Calu3 (cell line): ENCODE measurements at regions not wholly inside any gene's neighbourhood (a gene's known extent, or its start where the extent isn't known, plus 50 kb on each side); places are given as distances from the start of the nearest gene placed in this dataset.

Experiments used
- BruUV-seq: library from RNA; stranded (reverse); fragments of 400-500 nt; replicated peaks from 2 replicates; lab custom pipeline; 2021; lab: Mats Ljungman, UMichigan
- CTCF ChIA-PET: fragments of 300-600 bp; sonication (Branson Sonifier 250); formaldehyde crosslinking; loops from one replicate; lab custom pipeline; 2022; ENCODE audit warnings: antibody characterized with exemption; lab: Charles Lee
- DNase-seq: peaks from one replicate; pipeline ENCODE4 v3.0.0; 2022
- H3K27ac Mint-ChIP-seq: one replicate; pipeline ENCODE4 v1.8.0; 2022; ENCODE audit warnings: mixed read lengths; ENCODE audit not compliant: unreplicated experiment
- H3K27me3 Mint-ChIP-seq: one replicate; pipeline ENCODE4 v1.8.0; 2022; ENCODE audit warnings: mixed read lengths; ENCODE audit not compliant: unreplicated experiment
- H3K36me3 Mint-ChIP-seq: one replicate; pipeline ENCODE4 v1.8.0; 2022; ENCODE audit warnings: mild to moderate bottlenecking, moderate library complexity, mixed read lengths; ENCODE audit not compliant: insufficient read depth, unreplicated experiment
- H3K4me1 Mint-ChIP-seq: one replicate; pipeline ENCODE4 v1.8.0; 2022; ENCODE audit warnings: mild to moderate bottlenecking, low read depth, mixed read lengths; ENCODE audit not compliant: unreplicated experiment
- H3K4me3 Mint-ChIP-seq: one replicate; pipeline ENCODE4 v1.8.0; 2022; ENCODE audit warnings: mild to moderate bottlenecking, low read depth, moderate library complexity, mixed read lengths; ENCODE audit not compliant: unreplicated experiment
- H3K9me3 Mint-ChIP-seq: one replicate; pipeline ENCODE4 v1.8.0; 2022; ENCODE audit warnings: low read depth, mixed read lengths; ENCODE audit not compliant: unreplicated experiment
- intact Hi-C: fragments of 100-400 bp; cut with micrococcal nuclease; formaldehyde crosslinking; loops from one replicate; pipeline ENCODE4 v1.10.0; 2022; ENCODE audit not compliant: unreplicated experiment
- TF ChIP-seq, protein P1 (sequence below): fragments of 200-600 bp; IDR thresholded peaks from one replicate; pipeline ENCODE4 v1.8.0; 2022; ENCODE audit warnings: antibody characterized with exemption; ENCODE audit not compliant: unreplicated experiment

DNA sequence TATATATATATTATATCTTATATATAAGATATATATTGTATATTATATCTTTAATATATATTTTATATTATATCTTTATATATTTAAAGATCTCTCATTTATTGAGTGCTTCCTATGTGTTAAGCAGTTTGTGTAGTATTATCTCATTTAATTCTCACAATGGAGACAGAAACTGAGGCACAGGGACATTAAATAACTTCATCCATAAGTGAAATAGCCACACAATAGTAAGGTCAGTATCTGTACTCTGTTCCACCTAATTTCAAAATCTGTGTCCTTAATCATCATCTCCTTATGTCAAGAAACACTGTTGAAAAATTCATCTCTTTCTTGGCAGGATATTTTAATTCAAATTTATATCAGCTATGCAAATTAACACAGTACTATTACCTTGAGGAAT is 52.8 kb upstream of the CD302 start:
- no peak overlapping the region for H3K27ac Mint-ChIP-seq
- no peaks in the 10 kb centered on the region for H3K4me1 Mint-ChIP-seq
- H3K27me3 Mint-ChIP-seq, result no peaks in the 10 kb centered on the region
- intact Hi-C loops, result no loop called here
- H3K36me3 Mint-ChIP-seq, result peaks cover 6% of the 10 kb centered on the region
- CTCF ChIA-PET, result no interaction called here
- BruUV-seq, result no TSS peak
- no peaks in the 10 kb centered on the region for H3K9me3 Mint-ChIP-seq
- DNase-seq, result no peak
- TF ChIP-seq, protein P1, sequence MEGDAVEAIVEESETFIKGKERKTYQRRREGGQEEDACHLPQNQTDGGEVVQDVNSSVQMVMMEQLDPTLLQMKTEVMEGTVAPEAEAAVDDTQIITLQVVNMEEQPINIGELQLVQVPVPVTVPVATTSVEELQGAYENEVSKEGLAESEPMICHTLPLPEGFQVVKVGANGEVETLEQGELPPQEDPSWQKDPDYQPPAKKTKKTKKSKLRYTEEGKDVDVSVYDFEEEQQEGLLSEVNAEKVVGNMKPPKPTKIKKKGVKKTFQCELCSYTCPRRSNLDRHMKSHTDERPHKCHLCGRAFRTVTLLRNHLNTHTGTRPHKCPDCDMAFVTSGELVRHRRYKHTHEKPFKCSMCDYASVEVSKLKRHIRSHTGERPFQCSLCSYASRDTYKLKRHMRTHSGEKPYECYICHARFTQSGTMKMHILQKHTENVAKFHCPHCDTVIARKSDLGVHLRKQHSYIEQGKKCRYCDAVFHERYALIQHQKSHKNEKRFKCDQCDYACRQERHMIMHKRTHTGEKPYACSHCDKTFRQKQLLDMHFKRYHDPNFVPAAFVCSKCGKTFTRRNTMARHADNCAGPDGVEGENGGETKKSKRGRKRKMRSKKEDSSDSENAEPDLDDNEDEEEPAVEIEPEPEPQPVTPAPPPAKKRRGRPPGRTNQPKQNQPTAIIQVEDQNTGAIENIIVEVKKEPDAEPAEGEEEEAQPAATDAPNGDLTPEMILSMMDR, result no peak
- H3K4me3 Mint-ChIP-seq, result no peak overlapping the region

DNA sequence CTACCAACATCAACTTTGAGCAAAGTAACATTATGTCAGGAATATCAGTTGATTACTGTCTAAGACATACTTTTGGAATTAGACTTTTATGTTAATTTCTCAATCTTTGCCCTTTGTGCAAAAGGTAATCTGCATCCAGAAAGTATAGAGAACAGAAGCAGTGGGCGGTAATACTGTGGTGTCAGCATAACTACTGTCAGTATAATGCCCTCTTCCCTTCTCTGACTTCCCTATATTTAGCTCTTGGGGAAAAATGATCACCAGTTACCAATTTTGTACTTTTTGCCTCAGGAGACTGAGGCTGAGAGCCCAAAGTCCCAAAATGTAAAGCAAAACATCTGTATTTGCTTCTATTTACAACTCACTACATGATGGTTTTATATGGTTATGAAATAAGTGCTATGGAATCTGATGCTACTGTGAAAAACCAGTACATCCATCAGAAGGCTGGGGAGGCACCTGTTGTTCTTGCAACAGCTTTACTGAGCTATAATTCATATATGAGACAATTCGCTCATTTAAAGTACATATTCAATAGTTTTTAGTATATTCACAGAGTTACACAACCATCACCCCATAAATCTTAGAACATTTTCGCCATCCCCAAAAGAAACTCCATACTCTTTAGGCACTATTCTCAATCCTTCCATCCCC is 51.3 kb upstream of the CD302 start:
- intact Hi-C loops, result no loop called here
- CTCF ChIA-PET, result no interaction called here
- no peak overlapping the region for H3K27ac Mint-ChIP-seq
- no peaks in the 10 kb centered on the region for H3K4me1 Mint-ChIP-seq
- TF ChIP-seq, protein P1, result no peak
- H3K4me3 Mint-ChIP-seq, result no peak overlapping the region
- no peak for DNase-seq
- H3K36me3 Mint-ChIP-seq, result peaks cover 1% of the 10 kb centered on the region
- BruUV-seq, result no TSS peak
- no peaks in the 10 kb centered on the region for H3K9me3 Mint-ChIP-seq
- no peaks in the 10 kb centered on the region for H3K27me3 Mint-ChIP-seq
